Duodenal mucosa (tissue), 2 donors: ENCODE measurements at regions not wholly inside any gene's neighbourhood (a gene's known extent, or its start where the extent isn't known, plus 50 kb on each side); places are given as distances from the start of the nearest gene placed in this dataset.

Experiments used
- H3K27ac ChIP-seq: one replicate; pipeline ENCODE4 v1.7.0; 2013; ENCODE audit warnings: low read depth, low read length
- H3K27me3 ChIP-seq, 2 donors: one replicate each; pipeline ENCODE4 v1.7.0; 2013; ENCODE audit warnings: low read length in 2 of 2, control low read depth in 1 of 2; ENCODE audit not compliant: insufficient read depth in 2 of 2, control insufficient read depth in 1 of 2
- H3K36me3 ChIP-seq, 2 donors: one replicate each; pipeline ENCODE4 v1.7.0; 2013; ENCODE audit warnings: low read length in 2 of 2, control low read depth in 1 of 2; ENCODE audit not compliant: insufficient read depth in 2 of 2, control insufficient read depth in 1 of 2
- H3K4me1 ChIP-seq, 2 donors: one replicate each; pipeline ENCODE4 v1.7.0; 2013; ENCODE audit warnings: low read length in 2 of 2, control low read depth in 1 of 2; ENCODE audit not compliant: insufficient read depth in 2 of 2, control insufficient read depth in 1 of 2
- H3K4me3 ChIP-seq, 2 donors: one replicate each; pipeline ENCODE4 v1.7.0; 2013; ENCODE audit warnings: low read length in 2 of 2, low read depth in 1 of 2
- H3K9ac ChIP-seq, 2 donors: one replicate each; pipeline ENCODE4 v1.7.0; 2013; ENCODE audit warnings: low read length in 2 of 2, low read depth in 1 of 2
- H3K9me3 ChIP-seq, 2 donors: one replicate each; pipeline ENCODE4 v1.7.0; 2013; ENCODE audit warnings: low read length in 2 of 2, control low read depth in 1 of 2; ENCODE audit not compliant: control insufficient read depth in 1 of 2

DNA sequence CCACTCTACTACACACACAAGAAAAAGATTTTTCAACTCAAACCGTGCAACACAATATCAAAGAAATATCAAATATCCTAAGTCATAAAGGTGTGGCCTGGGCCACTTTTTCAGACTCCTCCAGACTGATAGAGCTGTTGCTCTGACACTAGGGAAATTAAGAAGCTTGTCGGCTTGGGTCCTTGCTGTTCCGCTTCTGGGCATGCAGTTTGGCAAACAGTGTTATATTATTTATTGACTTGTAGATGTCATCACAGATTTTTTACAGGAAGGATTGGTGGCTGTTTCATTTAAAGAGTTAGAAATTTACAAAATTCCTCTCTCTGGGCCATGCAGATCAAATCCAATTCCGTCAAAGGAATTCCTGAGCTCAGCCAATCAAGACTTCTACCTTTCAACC lies 64.5 kb upstream of the EPCAM start:
- no peak overlapping the region for H3K4me3 ChIP-seq
- H3K4me1 ChIP-seq, result peaks cover 10 to 24% of the 10 kb centered on the region in 2 donors
- H3K9ac ChIP-seq, result no peak overlapping the region
- no peak overlapping the region for H3K27ac ChIP-seq
- no peaks in the 10 kb centered on the region for H3K27me3 ChIP-seq
- H3K9me3 ChIP-seq, result no peaks in the 10 kb centered on the region
- no peaks in the 10 kb centered on the region for H3K36me3 ChIP-seq

- Histone ChIP-seq H3K9ac (no peak overlapping the region), H3K4me3 (no peak overlapping the region)
Measured at GRCh38 chr2:47303341-47304148, 65.6 kb upstream of the EPCAM start.

DNA sequence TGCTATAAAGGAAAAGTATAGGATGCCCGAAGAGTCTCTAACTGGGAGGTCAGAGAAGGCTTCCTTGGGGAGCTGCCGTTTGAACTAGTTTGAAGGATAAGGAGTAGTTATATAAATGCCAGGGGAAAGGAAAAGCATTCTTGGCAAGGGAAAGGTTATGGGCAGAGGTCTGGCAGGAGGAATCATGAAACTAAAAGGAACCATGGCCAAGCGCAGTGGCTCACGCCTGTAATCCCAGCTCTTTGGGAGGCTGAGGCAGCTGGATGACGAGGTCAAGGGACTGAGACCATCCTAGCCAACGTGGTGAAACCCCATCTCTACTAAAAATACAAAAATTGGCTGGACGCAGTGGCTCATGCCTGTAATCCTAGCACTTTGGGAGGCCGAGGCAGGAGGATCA lies 66.8 kb upstream of the EPCAM start:
- Histone ChIP-seq H3K9ac (no peak overlapping the region), H3K4me3 (no peak overlapping the region), H3K36me3 (no peaks in the 10 kb centered on the region), H3K27ac (no peak overlapping the region), H3K4me1 (peaks cover 6 to 20% of the 10 kb centered on the region in 2 donors), H3K27me3 (no peaks in the 10 kb centered on the region), H3K9me3 (no peaks in the 10 kb centered on the region)

More at GRCh38 chr2:47303341-47304148, 65.6 kb upstream of the EPCAM start:
- Histone ChIP-seq H3K36me3 (no peaks in the 10 kb centered on the region), H3K27me3 (no peaks in the 10 kb centered on the region), H3K9me3 (no peaks in the 10 kb centered on the region), H3K4me1 (peaks cover 9 to 21% of the 10 kb centered on the region in 2 donors), H3K27ac (no peak overlapping the region)

DNA sequence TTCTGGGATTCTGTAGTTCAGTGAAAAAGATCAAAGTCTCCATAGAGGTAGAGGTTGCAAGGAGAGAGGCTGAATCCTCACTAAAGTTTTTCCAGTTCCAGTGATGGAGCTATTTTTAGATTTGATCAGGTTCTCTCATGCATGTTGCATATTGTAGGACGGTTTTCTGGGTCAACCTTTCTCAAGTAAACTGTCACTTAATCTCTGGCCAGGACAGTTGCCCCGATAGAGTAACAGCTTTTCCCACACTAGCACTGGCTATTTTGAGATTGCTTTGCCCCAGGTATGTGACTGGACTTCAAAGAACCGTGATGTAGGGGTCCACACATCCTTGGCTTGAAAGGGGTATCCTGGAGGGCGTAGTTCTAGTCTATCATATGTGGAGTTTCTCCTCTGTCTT lies 67.4 kb upstream of the EPCAM start:
- no peaks in the 10 kb centered on the region for H3K36me3 ChIP-seq
- peaks cover 6 to 15% of the 10 kb centered on the region in 2 donors for H3K4me1 ChIP-seq
- no peak overlapping the region for H3K9ac ChIP-seq
- no peak overlapping the region for H3K27ac ChIP-seq
- no peaks in the 10 kb centered on the region for H3K9me3 ChIP-seq
- no peaks in the 10 kb centered on the region for H3K27me3 ChIP-seq
- H3K4me3 ChIP-seq, result no peak overlapping the region

DNA sequence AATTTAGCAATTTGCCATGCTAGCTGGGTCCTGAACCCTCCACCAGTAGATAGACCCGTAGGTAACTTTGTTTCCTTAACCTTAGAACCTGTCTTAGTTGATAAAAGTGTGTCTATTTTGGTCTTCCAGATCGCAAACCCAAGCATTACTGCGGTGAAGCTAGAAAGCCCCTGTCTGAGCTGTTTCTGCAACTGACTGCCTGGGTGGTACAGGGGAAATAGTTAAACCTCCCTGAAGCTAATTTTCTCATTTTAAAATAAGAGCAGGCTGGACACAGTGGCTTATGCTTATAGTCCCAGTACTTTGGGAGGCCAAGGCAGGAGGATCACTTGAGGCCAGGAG lies 67.9 kb upstream of the EPCAM start:
- Histone ChIP-seq H3K4me1 (peaks cover 6 to 15% of the 10 kb centered on the region in 2 donors), H3K4me3 (no peak overlapping the region), H3K36me3 (no peaks in the 10 kb centered on the region), H3K9ac (no peak overlapping the region), H3K9me3 (no peaks in the 10 kb centered on the region), H3K27me3 (no peaks in the 10 kb centered on the region), H3K27ac (no peak overlapping the region)

GRCh38 chr2:47300609-47301276 lies 68.4 kb upstream of the EPCAM start:
- Histone ChIP-seq H3K36me3 (no peaks in the 10 kb centered on the region), H3K4me3 (no peak overlapping the region), H3K9ac (no peak overlapping the region), H3K27me3 (no peaks in the 10 kb centered on the region), H3K4me1 (peaks cover 6 to 15% of the 10 kb centered on the region in 2 donors), H3K9me3 (no peaks in the 10 kb centered on the region), H3K27ac (no peak overlapping the region)

DNA sequence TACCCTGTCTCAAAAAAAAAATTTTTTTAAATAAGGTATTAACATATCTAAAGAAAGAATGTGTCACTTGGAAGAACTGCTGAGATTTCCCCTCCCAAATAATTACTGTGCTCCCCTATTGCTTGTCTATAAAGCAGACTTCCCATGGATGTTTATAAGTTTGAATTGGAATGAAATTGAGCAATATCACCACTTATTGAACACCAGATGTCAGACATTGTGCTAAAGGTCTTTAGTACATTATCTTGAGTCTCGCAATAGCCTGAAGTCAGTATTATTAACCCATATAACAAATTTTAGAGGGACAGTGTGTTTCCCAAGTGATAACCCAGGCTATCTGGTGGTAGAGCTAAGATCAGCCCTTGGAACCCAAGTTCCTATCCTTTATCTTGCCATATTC lies 69.0 kb upstream of the EPCAM start:
- no peak overlapping the region for H3K27ac ChIP-seq

DNA sequence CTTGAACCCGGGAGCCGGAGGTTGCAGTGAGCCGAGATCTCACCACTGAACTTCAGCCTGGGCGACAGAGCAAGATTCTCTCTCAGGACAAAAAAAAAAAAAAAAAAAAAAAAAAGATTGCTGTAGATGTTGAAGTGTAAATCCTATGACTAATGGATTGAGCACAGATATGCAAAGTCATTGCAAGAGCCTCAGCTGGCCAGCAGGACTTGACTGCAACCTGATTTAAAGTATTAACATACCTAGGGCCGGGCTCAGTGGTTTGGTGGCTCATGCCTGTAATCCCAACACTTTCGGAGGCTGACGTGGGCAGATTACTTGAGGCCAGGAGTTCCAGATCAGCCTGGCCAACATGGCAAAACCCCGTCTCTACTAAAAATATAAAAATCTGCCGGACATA lies 69.6 kb upstream of the EPCAM start:
- Histone ChIP-seq H3K27ac (no peak overlapping the region), H3K27me3 (no peaks in the 10 kb centered on the region), H3K36me3 (no peaks in the 10 kb centered on the region), H3K4me1 (peaks cover 6 to 15% of the 10 kb centered on the region in 2 donors), H3K9me3 (no peaks in the 10 kb centered on the region), H3K9ac (no peak overlapping the region), H3K4me3 (no peak overlapping the region)

More for the DNA sequence above, 69.0 kb upstream of the EPCAM start:
- Histone ChIP-seq H3K27me3 (no peaks in the 10 kb centered on the region), H3K9me3 (no peaks in the 10 kb centered on the region), H3K4me3 (no peak overlapping the region), H3K4me1 (peaks cover 6 to 15% of the 10 kb centered on the region in 2 donors), H3K36me3 (no peaks in the 10 kb centered on the region), H3K9ac (no peak overlapping the region)

DNA sequence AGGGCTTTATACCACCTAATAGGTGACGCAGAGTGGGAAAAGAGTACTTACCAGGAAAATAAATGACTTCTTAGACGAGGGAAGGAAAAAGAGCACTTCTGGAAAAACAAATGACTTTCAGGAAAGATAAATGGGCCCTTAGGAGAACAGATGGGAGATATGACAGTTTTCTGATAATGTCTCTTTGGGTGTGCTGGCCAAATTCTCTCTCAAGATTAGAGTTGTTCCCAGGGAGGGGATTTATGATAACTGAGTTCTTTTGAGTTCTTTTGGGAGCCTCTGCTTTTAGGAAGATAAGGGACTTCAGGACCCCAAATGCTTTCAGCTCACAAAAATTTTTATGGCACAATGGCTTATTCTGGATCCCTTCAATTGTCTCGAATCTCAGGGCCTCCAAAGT lies 70.3 kb upstream of the EPCAM start:
- no peak overlapping the region for H3K27ac ChIP-seq
- no peaks in the 10 kb centered on the region for H3K9me3 ChIP-seq
- peaks cover 12 to 18% of the 10 kb centered on the region in 2 donors for H3K4me1 ChIP-seq

GRCh38 chr2:47297767-47298425 lies 71.2 kb upstream of the EPCAM start:
- Histone ChIP-seq H3K4me3 (no peak overlapping the region), H3K27ac (no peak overlapping the region), H3K9me3 (no peaks in the 10 kb centered on the region), H3K4me1 (peaks cover 13 to 19% of the 10 kb centered on the region in 2 donors), H3K36me3 (no peaks in the 10 kb centered on the region), H3K9ac (no peak overlapping the region), H3K27me3 (no peaks in the 10 kb centered on the region)

More for the DNA sequence above, 70.3 kb upstream of the EPCAM start:
- no peak overlapping the region for H3K4me3 ChIP-seq
- no peaks in the 10 kb centered on the region for H3K27me3 ChIP-seq
- no peak overlapping the region for H3K9ac ChIP-seq
- no peaks in the 10 kb centered on the region for H3K36me3 ChIP-seq
